Transverse colon (tissue), 4 donors: ENCODE measurements at regions not wholly inside any gene's neighbourhood (a gene's known extent, or its start where the extent isn't known, plus 50 kb on each side); places are given as distances from the start of the nearest gene placed in this dataset.

Experiments used
- DNase-seq: peaks from one replicate; pipeline ENCODE4 v3.0.0-alpha.2; 2019
- H3K27ac ChIP-seq, 4 donors: fragments of 200-600 bp; sonication (generic); 2 replicates each; pipeline ENCODE4 v1.5.1; 2016 to 2018; ENCODE audit warnings: inconsistent platforms in 4 of 4
- H3K27me3 ChIP-seq: fragments of 200-600 bp; sonication (generic); 2 replicates; pipeline ENCODE4 v1.5.1; 2017; ENCODE audit warnings: inconsistent platforms
- H3K36me3 ChIP-seq, 4 donors: fragments of 200-600 bp; sonication (generic); 2 replicates each; pipeline ENCODE4 v1.5.1; 2017 to 2019; ENCODE audit warnings: inconsistent platforms in 4 of 4
- H3K4me1 ChIP-seq, 4 donors: fragments of 200-600 bp; sonication (generic); 2 replicates each; pipeline ENCODE4 v1.5.1; 2017 to 2020; ENCODE audit warnings: inconsistent platforms in 4 of 4
- H3K4me3 ChIP-seq, 4 donors: fragments of 200-600 bp; sonication (generic); 1 replicate in 1 of 4; 2 replicates in 3 of 4; pipeline versions ENCODE4 v1.5.1 to v1.6.1; 2017 to 2019; ENCODE audit warnings: inconsistent platforms in 4 of 4
- H3K9me3 ChIP-seq, 2 donors: fragments of 200-600 bp; sonication (generic); 2 replicates each; pipeline ENCODE4 v1.5.1; 2017 to 2019; ENCODE audit warnings: inconsistent platforms in 2 of 2
- CTCF ChIP-seq, 5 experiments: fragments of 200-600 bp in 3 of 5; fragments of 450-650 bp in 2 of 5; sonication (generic) in 3 of 5; IDR thresholded peaks; 1 replicate in 2 of 5; 2 replicates in 3 of 5; pipeline ENCODE4 v1.5.1; 2016 to 2017; ENCODE audit warnings: antibody characterized with exemption in 5 of 5, inconsistent platforms in 3 of 5, mild to moderate bottlenecking in 2 of 5, moderate library complexity in 1 of 5
- EP300 ChIP-seq: sonication (generic); formaldehyde crosslinking; IDR thresholded peaks from one replicate; pipeline ENCODE4 v1.6.1; 2017; ENCODE audit warnings: antibody characterized with exemption, low read depth
- POLR2A ChIP-seq: fragments of 450-650 bp; IDR thresholded peaks from one replicate; pipeline ENCODE4 v1.6.1; 2016; ENCODE audit warnings: antibody characterized with exemption, mild to moderate bottlenecking, moderate library complexity
- POLR2AphosphoS5 ChIP-seq, 3 donors: sonication (generic); formaldehyde crosslinking; IDR thresholded peaks; one replicate each; pipeline ENCODE4 v1.6.1; 2016; ENCODE audit warnings: antibody characterized with exemption in 3 of 3
- WGBS, 2 donors: methylation state at CpG; one replicate each; pipeline ENCODE4 v1.1.5; 2018; ENCODE audit warnings: low coverage in 1 of 2; 5-methylcytosine and 5-hydroxymethylcytosine counted together
- in situ Hi-C, 4 donors: fragments of 200-750 bp; cut with MboI; loops; one replicate each; pipeline versions ENCODE4 v1.15.0 to v1.15.1; 2017; ENCODE audit warnings: low sequenced_read_pairs in 3 of 4, low pct_ligation_motif_present in 1 of 4, low pct_unique_long_range_greater_than_20kb in 1 of 4
- intact Hi-C: fragments of 100-400 bp; cut with DNase I; formaldehyde crosslinking; loops from one replicate; pipeline ENCODE4 v1.15.1; 2023; ENCODE audit warnings: low total_unique reads

- H3K36me3 ChIP-seq, result no peaks in the 10 kb centered on the region
- intact Hi-C loops, result no loop called here
- TF ChIP-seq CTCF (IDR thresholded peaks at IDR 0.05), result no peak
- no peak for TF ChIP-seq EP300
- TF ChIP-seq POLR2A, result no peak
- no peak for TF ChIP-seq POLR2AphosphoS5 (IDR thresholded peaks at IDR 0.05)
- 67 to 80% methylated on average over 1 of the region's 1 CpG for WGBS, 2 donors
- H3K27ac ChIP-seq, result no peak overlapping the region
- in situ Hi-C loops, result no loop called here
- H3K27me3 ChIP-seq, result no peaks in the 10 kb centered on the region
- DNase-seq, result no peak
- H3K4me1 ChIP-seq, result no peaks in the 10 kb centered on the region
- H3K9me3 ChIP-seq, result no peaks in the 10 kb centered on the region
- H3K4me3 ChIP-seq, result no peak overlapping the region
Observed at GRCh38 chr2:61774351-61774750, 79.5 kb downstream of the FAM161A start.

- intact Hi-C loops (no loop called here), in situ Hi-C loops (no loop called here)
- 70% methylated on average over 7 of the region's 7 CpGs; no CpG with 5 or more reads in 1 of the 2 donors for WGBS, 2 donors
- H3K4me1 ChIP-seq, result no peaks in the 10 kb centered on the region
- no peak for DNase-seq
- TF ChIP-seq EP300, result no peak
- no peak for TF ChIP-seq POLR2AphosphoS5 (IDR thresholded peaks at IDR 0.05)
- no peak for TF ChIP-seq POLR2A
- TF ChIP-seq CTCF (IDR thresholded peaks at IDR 0.05), result no peak
- H3K27me3 ChIP-seq, result no peaks in the 10 kb centered on the region
- no peaks in the 10 kb centered on the region for H3K9me3 ChIP-seq
- no peaks in the 10 kb centered on the region for H3K36me3 ChIP-seq
- no peak overlapping the region for H3K4me3 ChIP-seq
- no peak overlapping the region for H3K27ac ChIP-seq
Observed at GRCh38 chr2:61771904-61772845, 81.7 kb downstream of the FAM161A start.

DNA sequence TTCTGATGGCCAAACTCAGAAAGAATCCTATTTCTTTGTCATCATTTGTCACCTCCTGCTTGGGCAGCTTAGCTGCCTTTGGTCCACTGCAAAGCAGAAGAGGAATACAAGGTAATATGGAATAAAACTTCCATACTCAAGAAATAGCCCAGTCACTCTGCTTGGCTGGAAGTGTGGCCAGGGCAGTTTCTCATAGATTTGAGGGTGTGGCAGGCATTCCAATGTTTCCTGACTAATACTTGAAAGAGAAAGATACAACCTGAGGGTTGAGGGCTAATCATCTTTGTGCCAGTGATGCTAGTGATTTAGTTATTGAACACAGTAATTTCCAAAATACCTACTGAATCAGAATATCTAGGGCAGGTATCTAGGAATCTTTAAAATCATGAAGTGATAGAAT lies 83.1 kb downstream of the FAM161A start:
- no peak for TF ChIP-seq CTCF (IDR thresholded peaks at IDR 0.05)
- no peak for TF ChIP-seq POLR2AphosphoS5 (IDR thresholded peaks at IDR 0.05)
- TF ChIP-seq EP300, result no peak
- no peak for TF ChIP-seq POLR2A
- Histone ChIP-seq H3K9me3 (no peaks in the 10 kb centered on the region), H3K4me3 (no peak overlapping the region), H3K36me3 (no peaks in the 10 kb centered on the region), H3K27me3 (no peaks in the 10 kb centered on the region), H3K27ac (no peak overlapping the region), H3K4me1 (no peaks in the 10 kb centered on the region)
- no peak for DNase-seq
- intact Hi-C loops, result no loop called here
- in situ Hi-C loops, result no loop called here

- no peaks in the 10 kb centered on the region for H3K36me3 ChIP-seq
- no peak overlapping the region for H3K4me3 ChIP-seq
- 80 to 82% methylated on average over 1 of the region's 1 CpG for WGBS, 2 donors
- intact Hi-C loops, result no loop called here
- DNase-seq, result no peak
- no peak overlapping the region for H3K27ac ChIP-seq
- no peaks in the 10 kb centered on the region for H3K9me3 ChIP-seq
- no peak for TF ChIP-seq POLR2A
- TF ChIP-seq CTCF (IDR thresholded peaks at IDR 0.05), result no peak
- no peak for TF ChIP-seq EP300
- in situ Hi-C loops, result no loop called here
- H3K27me3 ChIP-seq, result no peaks in the 10 kb centered on the region
- no peaks in the 10 kb centered on the region for H3K4me1 ChIP-seq
Observed at GRCh38 chr2:61770298-61770697, 83.6 kb downstream of the FAM161A start.
